Astrocyte of the cerebellum (primary cell): ENCODE measurements at regions not wholly inside any gene's neighbourhood (a gene's known extent, or its start where the extent isn't known, plus 50 kb on each side); places are given as distances from the start of the nearest gene placed in this dataset.

Source experiments
- DNase-seq: peaks from one replicate; pipeline ENCODE4 v3.0.0-alpha.2; 2011; ENCODE audit warnings: low read depth
- H3K4me3 ChIP-seq: 2 replicates; pipeline ENCODE4 v1.5.1; 2011; ENCODE audit warnings: mild to moderate bottlenecking, low read depth, low read length, moderate library complexity
- in situ Hi-C: cut with HindIII; loops from 2 replicates; pipeline ENCODE4 v1.10.0; 2017; ENCODE audit warnings: low sequenced_read_pairs
- TF ChIP-seq, protein P1 (sequence below): IDR thresholded peaks from 2 replicates; pipeline ENCODE4 v1.5.1; 2012; ENCODE audit warnings: low read length, low read depth, moderate library complexity, mild to moderate bottlenecking; ENCODE audit errors: missing control alignments

DNA sequence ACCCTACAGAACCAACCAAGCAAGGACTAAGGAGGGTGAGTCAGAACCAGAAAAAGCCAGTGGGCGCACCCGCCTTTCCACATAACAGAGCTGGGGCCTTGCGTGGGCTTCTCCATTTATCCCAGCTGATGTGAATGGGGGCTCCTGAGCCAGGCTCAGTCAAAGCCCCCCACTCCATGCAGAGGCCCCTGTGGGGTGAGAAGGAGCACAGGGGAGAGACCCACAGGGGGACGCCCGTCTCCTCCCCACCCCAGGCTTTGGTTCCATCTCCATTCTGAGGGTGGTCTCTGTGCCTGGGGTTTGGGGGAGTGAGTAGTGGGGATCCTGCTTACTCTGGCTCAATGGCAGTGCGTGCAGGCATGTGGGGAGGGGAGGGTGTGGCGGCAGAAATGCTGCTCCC is 210.1 kb upstream of the TNRC6C start:
- DNase-seq = no peak
- H3K4me3 ChIP-seq = no peak overlapping the region
- in situ Hi-C loops = no loop called here
- TF ChIP-seq, protein P1, sequence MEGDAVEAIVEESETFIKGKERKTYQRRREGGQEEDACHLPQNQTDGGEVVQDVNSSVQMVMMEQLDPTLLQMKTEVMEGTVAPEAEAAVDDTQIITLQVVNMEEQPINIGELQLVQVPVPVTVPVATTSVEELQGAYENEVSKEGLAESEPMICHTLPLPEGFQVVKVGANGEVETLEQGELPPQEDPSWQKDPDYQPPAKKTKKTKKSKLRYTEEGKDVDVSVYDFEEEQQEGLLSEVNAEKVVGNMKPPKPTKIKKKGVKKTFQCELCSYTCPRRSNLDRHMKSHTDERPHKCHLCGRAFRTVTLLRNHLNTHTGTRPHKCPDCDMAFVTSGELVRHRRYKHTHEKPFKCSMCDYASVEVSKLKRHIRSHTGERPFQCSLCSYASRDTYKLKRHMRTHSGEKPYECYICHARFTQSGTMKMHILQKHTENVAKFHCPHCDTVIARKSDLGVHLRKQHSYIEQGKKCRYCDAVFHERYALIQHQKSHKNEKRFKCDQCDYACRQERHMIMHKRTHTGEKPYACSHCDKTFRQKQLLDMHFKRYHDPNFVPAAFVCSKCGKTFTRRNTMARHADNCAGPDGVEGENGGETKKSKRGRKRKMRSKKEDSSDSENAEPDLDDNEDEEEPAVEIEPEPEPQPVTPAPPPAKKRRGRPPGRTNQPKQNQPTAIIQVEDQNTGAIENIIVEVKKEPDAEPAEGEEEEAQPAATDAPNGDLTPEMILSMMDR = no peak

DNA sequence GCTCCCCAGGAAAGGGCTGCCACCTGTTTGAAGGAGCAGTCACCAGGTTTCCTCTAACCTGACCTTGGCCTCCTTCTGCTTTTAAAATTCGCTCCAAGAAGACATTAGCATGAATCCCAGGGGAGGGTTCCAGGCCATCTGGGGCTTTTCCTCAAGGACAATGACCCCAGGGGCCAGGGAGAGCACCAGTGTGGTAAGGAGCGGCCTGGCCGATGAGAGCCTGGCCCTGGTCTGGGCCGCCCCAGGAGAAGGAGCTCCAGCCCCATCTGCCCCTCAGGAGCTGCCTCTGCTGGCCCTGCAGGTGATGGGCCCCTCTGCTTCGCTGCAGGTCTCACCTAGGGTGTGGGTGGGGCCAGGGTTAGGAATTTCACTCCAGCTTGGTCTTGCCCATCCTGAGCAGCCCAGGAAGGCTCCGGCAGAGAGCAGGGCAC is 209.2 kb upstream of the TNRC6C start:
- DNase-seq = no peak
- H3K4me3 ChIP-seq = no peak overlapping the region
- TF ChIP-seq, protein P1 = no peak
- in situ Hi-C loops = no loop called here

DNA sequence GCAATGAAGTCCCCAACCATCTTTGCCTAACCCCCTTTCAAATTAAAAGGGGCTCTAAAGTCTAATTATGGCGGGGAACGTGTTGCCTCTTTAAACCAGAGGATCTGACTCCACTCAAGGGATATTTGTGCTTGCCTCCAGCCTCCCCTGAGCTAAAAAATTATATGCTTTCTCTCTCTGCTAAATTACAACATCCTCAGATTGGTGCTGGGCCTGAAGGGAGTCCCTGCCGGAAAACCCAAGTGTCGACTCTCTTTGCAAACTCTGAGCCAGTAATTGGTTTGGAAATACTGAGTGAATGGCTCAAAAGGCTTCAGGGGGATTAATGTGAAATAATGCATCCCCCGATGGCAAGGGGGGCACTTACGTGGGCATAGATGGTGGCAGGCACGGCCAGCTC is 208.5 kb upstream of the TNRC6C start:
- TF ChIP-seq, protein P1 = no peak
- in situ Hi-C loops = no loop called here
- H3K4me3 ChIP-seq = no peak overlapping the region
- no peak for DNase-seq

DNA sequence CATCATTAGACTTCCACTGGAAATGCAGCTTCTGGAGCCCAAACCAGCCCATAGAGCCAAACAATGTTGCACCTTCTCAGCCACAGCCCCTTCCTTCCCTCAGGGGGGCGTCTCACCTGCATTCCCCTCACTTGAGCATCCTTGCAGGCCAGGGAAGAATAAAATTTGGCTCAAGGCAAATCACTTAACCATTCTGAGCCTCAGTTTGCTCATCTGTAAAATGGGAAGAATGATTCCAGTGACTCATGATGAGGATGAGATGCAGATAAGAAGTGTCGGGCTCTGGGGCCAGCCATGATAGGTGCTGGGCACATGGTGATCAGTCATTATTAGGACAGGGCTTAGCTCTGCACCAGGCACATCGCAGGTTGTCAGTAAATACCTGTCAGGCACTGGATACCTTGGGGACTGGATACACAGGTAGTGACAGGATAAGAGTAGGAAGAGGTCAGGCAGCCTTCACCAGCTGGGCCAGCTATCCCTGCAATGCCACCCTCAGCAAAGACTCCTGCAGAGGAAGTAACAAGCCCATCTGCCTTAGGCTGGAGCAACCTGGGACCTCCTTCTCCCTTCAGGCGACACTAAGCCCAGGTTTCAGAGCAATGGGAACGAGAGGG is 208.0 kb upstream of the TNRC6C start:
- H3K4me3 ChIP-seq = no peak overlapping the region
- TF ChIP-seq, protein P1 = no peak
- DNase-seq = no peak
- in situ Hi-C loops = no loop called here

DNA sequence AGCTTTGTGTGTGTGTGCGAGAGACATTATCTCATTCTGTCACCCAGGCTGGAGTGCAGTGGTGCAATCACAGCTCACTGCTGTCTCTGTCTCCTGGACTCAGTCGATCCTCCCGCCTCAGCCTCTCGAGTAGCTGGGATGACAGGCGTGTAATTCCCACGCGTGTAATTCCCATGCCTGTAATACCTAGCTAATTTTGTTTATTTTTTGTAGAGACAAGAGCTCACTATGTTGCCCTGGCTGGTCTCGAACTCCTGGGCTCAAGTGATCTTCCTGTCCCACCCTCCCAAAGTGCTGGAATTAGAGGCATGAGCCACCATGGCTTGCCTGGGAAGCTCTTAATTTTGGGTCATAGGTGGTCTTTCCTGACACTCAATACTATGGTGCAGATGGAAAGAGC is 205.3 kb upstream of the TNRC6C start:
- H3K4me3 ChIP-seq = no peak overlapping the region
- in situ Hi-C loops = no loop called here
- no peak for DNase-seq
- TF ChIP-seq, protein P1 = no peak

DNA sequence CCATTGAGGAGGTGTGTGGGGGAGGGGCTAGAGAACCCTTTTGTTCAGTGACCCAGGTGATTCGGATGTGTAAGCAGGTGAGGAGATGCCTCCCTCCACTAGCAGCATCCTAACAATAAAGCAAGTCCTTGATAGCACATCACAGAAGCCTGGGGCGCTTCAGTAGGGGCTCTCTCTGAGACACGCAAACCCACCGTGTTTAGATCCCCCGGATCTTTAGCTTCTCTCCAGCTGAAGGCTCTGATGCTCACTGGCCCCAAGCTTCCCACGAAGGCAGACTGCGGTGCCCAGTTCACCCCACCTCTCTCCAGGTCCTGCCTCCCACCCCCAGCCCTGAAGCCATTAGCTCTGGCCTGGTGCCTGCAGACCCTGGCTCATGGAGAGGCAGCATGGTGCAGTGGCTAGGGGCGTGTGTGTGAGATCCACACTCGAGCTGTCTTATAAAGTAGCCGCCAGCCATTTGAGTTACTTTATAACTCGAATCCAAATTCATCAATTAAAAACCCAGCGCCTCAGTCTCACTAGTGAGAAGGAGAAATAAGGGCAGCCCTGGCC is 204.7 kb upstream of the TNRC6C start:
- DNase-seq = no peak
- in situ Hi-C loops = no loop called here
- TF ChIP-seq, protein P1 = no peak
- H3K4me3 ChIP-seq = no peak overlapping the region
